ENCODE measurements at regions not wholly inside any gene's neighbourhood (a gene's known extent, or its start where the extent isn't known, plus 50 kb on each side); places are given as distances from the start of the nearest gene placed in this dataset.

- TF ChIP-seq EZH2 (IDR thresholded peaks at IDR 0.05; ENCODE audit: insufficient read depth, poor library complexity, severe bottlenecking) (no peak), EZH2phosphoT487 (IDR thresholded peaks at IDR 0.05; ENCODE audit: insufficient read depth, low read depth) (no peak)
These were observed 63.3 kb upstream of the PAXBP1 start for GRCh38 chr21:32834916-32835235.
